ENCODE measurements at regions not wholly inside any gene's neighbourhood (a gene's known extent, or its start where the extent isn't known, plus 50 kb on each side); places are given as distances from the start of the nearest gene placed in this dataset.

GRCh38 chr20:22226849-22227700 lies 357.3 kb downstream of the FOXA2 start:
- no peak for DNase-seq (ENCODE audit: low read depth in 2 of 2)

- DNase-seq (ENCODE audit: low read depth in 2 of 2): no peak
Observed at GRCh38 chr20:22223236-22223635, 361.1 kb downstream of the FOXA2 start.

GRCh38 chr20:22217712-22218352 lies 366.5 kb downstream of the FOXA2 start:
- no peak for DNase-seq (ENCODE audit: low read depth in 2 of 2)

- DNase-seq (ENCODE audit: low read depth in 2 of 2): no peak
Observed at GRCh38 chr20:22216984-22217383, 367.4 kb downstream of the FOXA2 start.

- DNase-seq (ENCODE audit: low read depth in 2 of 2): no peak
Observed at GRCh38 chr20:22214296-22214695, 370.1 kb downstream of the FOXA2 start.

GRCh38 chr20:22213271-22213670 lies 371.1 kb downstream of the FOXA2 start:
- DNase-seq (ENCODE audit: low read depth in 2 of 2): no peak

GRCh38 chr20:22207280-22207679 lies 377.1 kb downstream of the FOXA2 start:
- DNase-seq (ENCODE audit: low read depth in 2 of 2): no peak

GRCh38 chr20:22204801-22205200 lies 379.6 kb downstream of the FOXA2 start:
- DNase-seq (ENCODE audit: low read depth in 2 of 2): no peak

GRCh38 chr20:22182148-22182547 lies 402.2 kb downstream of the FOXA2 start:
- DNase-seq (ENCODE audit: low read depth in 2 of 2): no peak

- DNase-seq (ENCODE audit: low read depth in 2 of 2): no peak
Observed at GRCh38 chr20:22180244-22180643, 404.1 kb downstream of the FOXA2 start.

- no peak for DNase-seq (ENCODE audit: low read depth in 2 of 2)
Observed at GRCh38 chr20:22160101-22160652, 424.2 kb downstream of the FOXA2 start.

- no peak for DNase-seq (ENCODE audit: low read depth in 2 of 2)
Observed at GRCh38 chr20:22159276-22159675, 425.1 kb downstream of the FOXA2 start.

- DNase-seq (ENCODE audit: low read depth in 2 of 2): no peak
Observed at GRCh38 chr20:22127587-22127986, 422.1 kb downstream of the PAX1 start.

- DNase-seq (ENCODE audit: low read depth in 2 of 2): peak; percentile 16 to 27
Observed at GRCh38 chr20:22106308-22106938, 401.0 kb downstream of the PAX1 start.

- no peak for DNase-seq (ENCODE audit: low read depth in 2 of 2)
Observed at GRCh38 chr20:22101606-22102005, 396.1 kb downstream of the PAX1 start.

GRCh38 chr20:22100686-22101085 lies 395.2 kb downstream of the PAX1 start:
- DNase-seq (ENCODE audit: low read depth in 2 of 2): no peak

- no peak for DNase-seq (ENCODE audit: low read depth in 2 of 2)
Observed at GRCh38 chr20:22099348-22099747, 393.9 kb downstream of the PAX1 start.

GRCh38 chr20:22098511-22098910 lies 393.0 kb downstream of the PAX1 start:
- no peak for DNase-seq (ENCODE audit: low read depth in 2 of 2)

GRCh38 chr20:22093122-22093521 lies 387.7 kb downstream of the PAX1 start:
- no peak for DNase-seq (ENCODE audit: low read depth in 2 of 2)

- no peak for DNase-seq (ENCODE audit: low read depth in 2 of 2)
Observed at GRCh38 chr20:22088882-22089281, 383.4 kb downstream of the PAX1 start.

GRCh38 chr20:22080985-22081384 lies 375.5 kb downstream of the PAX1 start:
- DNase-seq (ENCODE audit: low read depth in 2 of 2): peak; percentile 52 to 55

- DNase-seq (ENCODE audit: low read depth in 2 of 2): no peak
Observed at GRCh38 chr20:22074635-22075034, 369.2 kb downstream of the PAX1 start.

Measured in fibroblast of skin of left quadriceps (primary cell).